ENCODE measurements at regions not wholly inside any gene's neighbourhood (a gene's known extent, or its start where the extent isn't known, plus 50 kb on each side); places are given as distances from the start of the nearest gene placed in this dataset.

DNA sequence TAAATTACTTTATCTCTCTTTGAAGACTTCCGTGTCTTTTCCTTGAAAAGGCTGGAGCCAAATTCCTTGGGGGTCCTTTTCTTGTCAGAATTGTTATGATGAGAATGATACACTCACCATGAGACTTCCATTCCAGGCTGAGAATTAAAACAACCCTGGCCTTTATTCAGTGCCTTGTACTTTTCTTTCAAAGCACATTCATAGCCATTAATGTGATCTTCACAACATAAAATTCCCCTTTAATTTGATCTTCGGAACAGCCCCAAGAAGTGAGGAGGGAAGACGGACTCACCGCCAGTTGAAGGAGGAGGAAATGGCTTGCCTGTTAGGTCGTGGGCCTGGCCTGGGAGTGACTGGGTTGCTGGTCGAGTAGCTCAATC is 127.3 kb downstream of the DDX1 start:
- Histone ChIP-seq H3K27ac (no peak overlapping the region), H3K4me3 (no peak overlapping the region), H3K9me3 (no peaks in the 10 kb centered on the region), H3K4me1 (no peaks in the 10 kb centered on the region), H3K36me3 (no peaks in the 10 kb centered on the region), H3K27me3 (no peaks in the 10 kb centered on the region)
- DNase-seq = no peak
- no peak for FAIRE-seq
- 74 to 79% methylated on average over 6 of the region's 6 CpGs for WGBS, 2 donors
- TF ChIP-seq, protein P1, sequence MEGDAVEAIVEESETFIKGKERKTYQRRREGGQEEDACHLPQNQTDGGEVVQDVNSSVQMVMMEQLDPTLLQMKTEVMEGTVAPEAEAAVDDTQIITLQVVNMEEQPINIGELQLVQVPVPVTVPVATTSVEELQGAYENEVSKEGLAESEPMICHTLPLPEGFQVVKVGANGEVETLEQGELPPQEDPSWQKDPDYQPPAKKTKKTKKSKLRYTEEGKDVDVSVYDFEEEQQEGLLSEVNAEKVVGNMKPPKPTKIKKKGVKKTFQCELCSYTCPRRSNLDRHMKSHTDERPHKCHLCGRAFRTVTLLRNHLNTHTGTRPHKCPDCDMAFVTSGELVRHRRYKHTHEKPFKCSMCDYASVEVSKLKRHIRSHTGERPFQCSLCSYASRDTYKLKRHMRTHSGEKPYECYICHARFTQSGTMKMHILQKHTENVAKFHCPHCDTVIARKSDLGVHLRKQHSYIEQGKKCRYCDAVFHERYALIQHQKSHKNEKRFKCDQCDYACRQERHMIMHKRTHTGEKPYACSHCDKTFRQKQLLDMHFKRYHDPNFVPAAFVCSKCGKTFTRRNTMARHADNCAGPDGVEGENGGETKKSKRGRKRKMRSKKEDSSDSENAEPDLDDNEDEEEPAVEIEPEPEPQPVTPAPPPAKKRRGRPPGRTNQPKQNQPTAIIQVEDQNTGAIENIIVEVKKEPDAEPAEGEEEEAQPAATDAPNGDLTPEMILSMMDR (IDR thresholded peaks at IDR 0.05) = no peak
- intact Hi-C loops (cut with DNase I) = no loop called here
- no peak for ATAC-seq

DNA sequence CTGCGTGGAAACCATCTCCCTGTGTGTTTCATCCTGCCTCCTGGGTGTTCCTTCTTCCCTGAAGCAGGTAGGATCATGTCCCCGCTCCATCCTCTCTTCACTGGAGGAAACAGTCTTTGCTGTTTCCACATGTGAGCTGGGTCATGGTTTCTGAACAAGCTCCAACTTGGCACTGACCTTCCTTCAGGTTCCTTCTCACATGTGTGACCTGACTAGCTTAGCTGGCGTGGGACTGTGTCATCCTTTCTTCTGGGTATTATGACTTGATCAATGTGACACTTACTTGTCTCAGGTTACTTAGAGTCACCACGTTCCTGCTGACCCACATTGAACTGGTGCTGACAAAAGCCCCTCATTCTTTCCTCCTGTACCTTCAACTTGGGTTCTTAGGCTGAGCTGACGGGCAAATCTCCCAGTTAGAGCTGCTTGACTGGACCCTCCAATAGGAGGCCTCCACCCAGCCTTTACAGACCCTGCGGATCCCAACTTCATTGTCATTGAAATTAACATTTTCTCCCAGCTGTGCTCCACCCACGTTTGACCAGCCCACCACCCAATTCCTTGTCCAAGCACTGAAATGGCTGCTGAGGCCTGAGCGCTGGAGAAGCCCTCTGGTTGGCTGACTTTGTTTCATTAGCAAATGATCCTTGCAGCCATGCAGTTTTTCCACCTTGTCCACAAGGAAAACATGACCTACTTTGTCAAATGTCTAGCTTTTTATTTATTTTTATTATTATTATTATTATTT is 128.1 kb downstream of the DDX1 start:
- TF ChIP-seq, protein P1 (IDR thresholded peaks at IDR 0.05) = no peak
- H3K27ac ChIP-seq = no peak overlapping the region
- FAIRE-seq = no peak
- no peak overlapping the region for H3K4me3 ChIP-seq
- DNase-seq = no peak
- no peaks in the 10 kb centered on the region for H3K36me3 ChIP-seq
- H3K4me1 ChIP-seq = no peaks in the 10 kb centered on the region
- WGBS, 2 donors = 77 to 84% methylated on average over 8 of the region's 8 CpGs
- H3K9me3 ChIP-seq = no peaks in the 10 kb centered on the region
- intact Hi-C loops (cut with DNase I) = no loop called here
- no peak for ATAC-seq
- no peaks in the 10 kb centered on the region for H3K27me3 ChIP-seq

DNA sequence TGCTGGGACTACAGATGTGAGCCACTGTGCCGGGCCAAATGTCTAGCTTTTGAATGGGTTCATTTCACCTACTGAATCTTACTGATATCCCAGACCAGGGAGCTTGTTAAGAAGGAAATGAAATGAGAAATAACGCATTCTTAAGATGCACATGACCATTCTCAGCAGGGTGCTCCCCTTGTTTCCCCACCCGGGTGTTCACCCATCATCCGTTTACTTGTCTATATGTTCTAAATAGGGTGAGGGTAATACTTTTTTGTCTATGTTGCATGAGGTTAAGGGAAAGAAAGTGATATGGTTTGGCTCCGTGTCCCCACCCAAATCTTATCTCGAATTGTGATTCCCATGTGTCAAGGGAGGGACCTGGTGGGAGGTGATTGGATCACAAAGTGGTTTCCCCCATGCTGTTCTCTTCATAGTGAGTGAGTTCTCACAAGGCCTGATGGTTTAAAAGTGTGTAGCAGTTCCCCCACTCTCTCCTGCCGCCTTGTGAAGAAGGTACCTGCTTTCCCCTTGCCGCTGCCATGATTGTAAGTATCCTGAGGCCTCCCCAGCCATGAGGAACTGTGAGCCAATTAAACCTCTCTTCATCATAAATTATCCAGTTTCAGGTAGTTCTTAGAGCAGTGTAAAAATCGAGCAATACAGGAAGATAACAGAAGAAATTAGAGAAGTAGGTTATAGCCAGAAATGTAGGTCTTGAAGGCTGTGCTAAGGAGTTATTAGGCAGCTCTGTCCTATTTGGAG is 129.1 kb downstream of the DDX1 start:
- H3K27ac ChIP-seq = no peak overlapping the region
- no peaks in the 10 kb centered on the region for H3K9me3 ChIP-seq
- DNase-seq = no peak
- no peak for ATAC-seq
- 87 to 90% methylated on average over 9 of the region's 9 CpGs for whole genome bisulfite sequencing, 2 donors
- no peaks in the 10 kb centered on the region for H3K4me1 ChIP-seq
- no peak overlapping the region for H3K4me3 ChIP-seq
- H3K27me3 ChIP-seq = no peaks in the 10 kb centered on the region
- no peak for FAIRE-seq
- intact Hi-C loops (cut with DNase I) = no loop called here
- TF ChIP-seq, protein P1 (IDR thresholded peaks at IDR 0.05) = no peak
- H3K36me3 ChIP-seq = no peaks in the 10 kb centered on the region

DNA sequence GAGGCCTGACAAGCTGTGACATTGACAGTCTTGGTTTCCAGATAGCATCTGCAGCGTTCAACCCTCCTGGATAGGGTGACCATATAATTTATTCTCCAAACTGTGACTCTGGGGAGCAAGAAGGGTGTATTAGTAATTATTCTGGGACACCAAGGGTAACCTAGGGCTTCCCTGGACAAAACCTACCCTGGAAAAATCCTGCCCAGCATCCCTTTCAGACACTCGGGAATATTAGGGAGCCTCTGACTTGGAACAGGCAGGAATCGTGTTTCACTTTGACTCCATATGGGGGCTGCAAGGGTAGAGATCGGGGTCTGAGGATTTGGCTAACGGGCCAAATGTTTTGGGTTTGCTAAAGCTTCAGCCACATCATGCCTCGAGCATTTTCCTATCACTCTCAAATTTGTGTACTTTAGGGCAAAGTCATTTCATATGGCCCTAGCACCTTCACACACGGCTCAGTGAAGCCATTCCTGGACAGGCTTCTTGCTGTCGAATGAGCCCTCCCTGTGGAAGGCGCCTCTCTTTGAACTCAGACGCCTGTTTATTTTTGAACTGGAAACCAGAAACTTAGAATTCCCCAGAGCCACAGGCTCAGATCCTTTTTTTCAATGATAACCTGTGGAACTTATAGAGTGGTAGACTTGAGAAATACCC is 129.9 kb downstream of the DDX1 start:
- ATAC-seq = no peak
- TF ChIP-seq, protein P1 (IDR thresholded peaks at IDR 0.05) = no peak
- WGBS, 2 donors = 74 to 75% methylated on average over 10 of the region's 10 CpGs
- Histone ChIP-seq H3K4me3 (no peak overlapping the region), H3K9me3 (no peaks in the 10 kb centered on the region), H3K27me3 (no peaks in the 10 kb centered on the region), H3K4me1 (no peaks in the 10 kb centered on the region), H3K27ac (no peak overlapping the region), H3K36me3 (no peaks in the 10 kb centered on the region)
- intact Hi-C loops (cut with DNase I) = no loop called here
- DNase-seq = no peak
- no peak for FAIRE-seq
